ENCODE measurements at regions not wholly inside any gene's neighbourhood (a gene's known extent, or its start where the extent isn't known, plus 50 kb on each side); places are given as distances from the start of the nearest gene placed in this dataset.

DNA sequence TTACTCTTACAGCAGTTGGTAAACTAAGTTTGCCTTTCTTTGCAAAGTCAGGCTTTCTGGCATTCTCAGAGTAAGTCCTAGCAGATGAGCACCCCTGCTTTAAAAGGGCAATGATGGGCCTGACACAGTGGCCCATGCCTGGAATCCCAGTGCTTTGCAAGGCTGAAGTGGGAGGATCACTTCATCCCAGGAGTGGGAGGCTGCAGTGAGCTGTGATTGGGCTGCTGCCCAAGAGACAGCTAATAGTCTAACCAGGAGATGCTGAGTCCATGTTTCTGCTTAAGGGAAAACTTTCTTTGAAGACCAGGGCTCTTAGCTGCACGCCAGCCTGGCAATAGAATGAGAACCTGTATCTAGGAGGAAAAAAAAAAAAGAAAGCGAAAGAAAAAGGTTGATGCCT, 100.2 kb upstream of the MPP7 start (continued):
- TF ChIP-seq ASH2L (IDR thresholded peaks at IDR 0.05; ENCODE audit: low read length) = no peak
- no peak for TF ChIP-seq KDM4A (IDR thresholded peaks at IDR 0.05; ENCODE audit: low read depth, low read length, severe bottlenecking)
- TF ChIP-seq CHD1 (IDR thresholded peaks at IDR 0.05; ENCODE audit: low read depth, low read length) = no peak

Data from H1 (cell line).